GM21367 (cell line): ENCODE measurements at regions not wholly inside any gene's neighbourhood (a gene's known extent, or its start where the extent isn't known, plus 50 kb on each side); places are given as distances from the start of the nearest gene placed in this dataset.

ENCODE experiments used
- ATAC-seq: cut with Tn5 transposase; IDR thresholded peaks from one replicate; pipeline ENCODE4 v1.9.1; 2021; ENCODE audit not compliant: unreplicated experiment

GRCh38 chr1:87806379-87807094 lies 477.9 kb downstream of the LMO4 start:
- ATAC-seq = no peak

DNA sequence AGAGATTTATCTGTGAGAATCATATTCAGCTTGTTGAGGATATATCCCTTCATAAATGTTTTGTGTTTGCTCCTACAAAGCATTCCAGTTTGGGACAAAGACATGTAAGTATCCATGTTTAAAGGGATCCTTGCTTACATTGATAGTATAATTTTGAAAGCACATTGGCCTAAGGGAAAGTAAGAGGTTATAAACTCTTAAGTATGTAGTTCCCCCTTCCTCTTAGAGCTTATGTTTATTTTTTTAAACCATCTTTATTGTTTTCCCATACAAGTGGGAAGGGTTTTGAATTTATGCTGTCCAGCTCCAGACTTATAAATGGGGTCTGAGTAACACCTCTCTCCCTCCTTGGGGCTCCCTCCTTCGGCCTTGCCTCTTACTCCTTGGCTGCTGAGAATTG lies 481.5 kb downstream of the LMO4 start:
- ATAC-seq = no peak

GRCh38 chr1:87812871-87813577 lies 484.3 kb downstream of the LMO4 start:
- ATAC-seq = peak; percentile 76

- no peak for ATAC-seq
Measured at GRCh38 chr1:87814573-87814972, 485.9 kb downstream of the LMO4 start.

DNA sequence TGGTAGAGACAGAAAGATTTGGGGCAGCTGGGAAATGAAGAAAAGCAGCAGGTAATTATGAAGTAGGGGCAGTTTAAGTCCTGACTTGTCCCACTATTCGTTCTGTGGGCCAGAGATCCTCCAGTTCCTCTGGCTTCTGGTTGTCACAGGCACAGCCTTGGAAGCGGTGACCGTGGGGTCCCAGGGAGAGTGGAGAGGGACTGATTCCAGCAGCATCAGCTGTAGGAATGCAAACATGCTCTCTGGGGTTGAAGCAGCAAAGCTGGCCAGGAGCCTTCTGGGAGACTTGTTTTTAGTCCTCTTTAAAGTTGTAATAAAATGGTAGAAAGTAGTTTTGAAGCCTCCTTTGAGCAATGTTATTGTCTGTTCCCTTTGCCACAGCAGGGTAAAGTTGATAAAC lies 488.0 kb downstream of the LMO4 start:
- no peak for ATAC-seq

- ATAC-seq = no peak
Measured at GRCh38 chr1:87820668-87821334, 492.1 kb downstream of the LMO4 start.

DNA sequence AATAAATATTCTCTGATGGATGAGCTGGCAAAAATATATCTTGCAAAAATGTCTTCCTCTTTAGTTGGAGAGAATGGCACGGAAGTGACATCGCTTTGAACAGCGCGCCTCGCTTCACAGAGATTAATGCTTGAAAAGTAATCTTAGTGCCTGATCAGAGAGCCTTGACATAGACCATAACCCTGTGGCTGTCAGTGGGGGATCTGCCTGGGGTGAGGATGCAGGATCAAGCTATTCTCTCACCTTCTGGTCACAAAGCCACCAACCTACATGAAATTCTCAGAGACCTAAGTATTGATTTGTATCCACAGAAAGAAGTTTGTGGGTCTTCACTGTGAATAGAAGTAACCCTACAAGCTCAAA lies 492.6 kb downstream of the LMO4 start:
- ATAC-seq = no peak

- ATAC-seq = peak; percentile 95
Measured at GRCh38 chr1:87826681-87827251, 498.1 kb downstream of the LMO4 start.

DNA sequence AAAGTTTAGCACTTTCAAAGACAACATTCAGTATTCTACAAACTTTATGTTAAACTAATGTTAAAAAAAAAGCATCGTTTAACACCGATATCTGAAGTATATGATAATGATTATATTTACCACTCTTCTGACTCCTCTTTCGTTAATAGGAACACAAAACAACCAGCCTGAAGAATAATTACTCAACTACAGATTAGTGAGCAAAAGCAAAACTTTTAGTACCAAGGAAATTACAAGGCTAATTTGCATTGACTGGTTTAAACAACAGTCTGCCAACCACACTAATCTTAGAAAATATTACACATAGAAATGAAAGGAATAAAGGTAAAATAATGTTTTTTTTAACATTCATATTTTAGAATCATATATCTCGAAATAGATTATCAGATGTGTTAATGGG lies 500.7 kb downstream of the LMO4 start:
- ATAC-seq = no peak

DNA sequence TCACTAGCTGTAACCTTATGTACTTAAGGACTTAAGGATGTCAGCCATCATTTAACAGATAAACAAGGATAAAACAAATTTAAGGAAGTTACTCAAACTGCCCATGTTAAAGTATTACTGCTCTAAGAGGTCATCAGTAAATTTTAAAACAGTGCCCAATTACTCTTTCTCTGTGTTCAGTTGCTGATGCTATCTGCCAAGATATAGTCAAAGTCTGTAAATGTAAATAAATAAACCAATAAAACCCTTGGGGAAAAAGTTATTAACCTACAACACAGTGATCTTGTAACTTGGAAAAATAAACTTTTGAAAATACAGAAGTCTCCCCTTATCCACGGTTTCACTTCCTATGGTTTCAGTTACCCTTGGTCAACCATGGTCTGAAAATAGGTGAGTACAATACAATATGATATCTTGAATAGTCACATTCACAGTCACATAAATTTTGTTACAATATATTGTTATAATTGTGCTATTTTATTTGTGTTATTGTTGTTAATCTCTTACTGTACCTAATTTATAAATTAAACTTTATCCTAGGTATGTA lies 501.8 kb downstream of the LMO4 start:
- no peak for ATAC-seq

DNA sequence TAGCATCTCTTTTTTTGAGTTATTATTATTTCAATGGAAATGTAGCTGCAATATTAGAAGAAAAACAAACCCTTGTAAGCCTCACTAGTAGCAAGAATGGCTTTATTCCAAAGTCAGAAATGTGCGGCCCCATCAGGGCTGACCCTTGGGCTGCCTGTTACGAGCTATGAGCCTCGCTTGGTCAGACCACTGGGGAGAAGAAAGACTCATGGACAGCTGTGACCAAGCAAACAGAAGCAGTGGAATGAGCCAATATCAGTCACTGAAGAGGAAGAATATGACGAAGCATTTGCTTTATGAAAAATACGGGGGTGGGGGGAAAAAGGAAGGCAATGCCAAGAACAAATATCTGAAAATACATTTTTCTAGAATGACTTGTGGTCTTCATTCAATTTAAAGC lies 504.5 kb downstream of the LMO4 start:
- ATAC-seq = no peak

- no peak for ATAC-seq
Measured at GRCh38 chr1:87834151-87834550, 505.5 kb downstream of the LMO4 start.

DNA sequence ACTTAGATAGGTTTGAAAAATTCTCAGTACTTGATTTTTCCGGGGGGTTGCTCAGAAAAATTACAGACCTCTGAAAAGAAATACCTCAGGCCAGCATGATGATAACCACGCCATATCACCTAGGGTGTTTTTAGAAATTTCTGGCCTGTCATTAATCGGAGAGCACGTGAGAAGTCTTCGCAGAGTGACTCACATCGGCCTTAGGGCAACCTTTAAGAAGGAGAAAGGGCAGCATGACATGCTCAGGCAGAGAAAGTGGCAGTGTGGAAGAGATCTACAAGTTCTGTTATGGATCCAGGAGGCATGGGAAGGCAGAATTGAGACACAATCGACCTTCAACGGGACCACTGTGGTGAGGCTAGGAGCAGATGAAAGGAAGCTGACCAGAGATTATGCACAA lies 506.3 kb downstream of the LMO4 start:
- ATAC-seq = no peak

DNA sequence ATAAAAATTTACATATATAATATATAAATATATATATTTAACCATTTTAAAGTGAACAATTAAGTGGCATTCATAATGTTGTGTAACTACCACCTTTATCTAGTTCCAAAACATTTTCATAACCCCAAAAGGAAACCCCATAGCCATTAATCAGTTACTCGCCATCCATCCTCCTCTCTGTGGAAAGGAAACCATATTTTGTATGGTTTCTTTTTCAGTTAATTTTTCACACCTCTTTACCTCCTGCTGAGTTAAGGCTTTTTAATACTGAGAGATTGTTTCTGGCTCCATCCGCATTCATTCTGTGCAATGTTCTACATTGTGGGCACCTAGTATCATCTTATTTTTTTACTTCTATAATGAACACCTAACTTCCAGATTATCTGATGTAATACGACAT lies 512.1 kb downstream of the LMO4 start:
- ATAC-seq = peak; percentile 82

GRCh38 chr1:87841332-87841731 lies 512.7 kb downstream of the LMO4 start:
- ATAC-seq = no peak

- ATAC-seq = no peak
Measured at GRCh38 chr1:87842156-87842555, 513.5 kb downstream of the LMO4 start.

- no peak for ATAC-seq
Measured at GRCh38 chr1:87844251-87844650, 515.6 kb downstream of the LMO4 start.

- ATAC-seq = no peak
Measured at GRCh38 chr1:87851490-87851889, 522.8 kb downstream of the LMO4 start.

DNA sequence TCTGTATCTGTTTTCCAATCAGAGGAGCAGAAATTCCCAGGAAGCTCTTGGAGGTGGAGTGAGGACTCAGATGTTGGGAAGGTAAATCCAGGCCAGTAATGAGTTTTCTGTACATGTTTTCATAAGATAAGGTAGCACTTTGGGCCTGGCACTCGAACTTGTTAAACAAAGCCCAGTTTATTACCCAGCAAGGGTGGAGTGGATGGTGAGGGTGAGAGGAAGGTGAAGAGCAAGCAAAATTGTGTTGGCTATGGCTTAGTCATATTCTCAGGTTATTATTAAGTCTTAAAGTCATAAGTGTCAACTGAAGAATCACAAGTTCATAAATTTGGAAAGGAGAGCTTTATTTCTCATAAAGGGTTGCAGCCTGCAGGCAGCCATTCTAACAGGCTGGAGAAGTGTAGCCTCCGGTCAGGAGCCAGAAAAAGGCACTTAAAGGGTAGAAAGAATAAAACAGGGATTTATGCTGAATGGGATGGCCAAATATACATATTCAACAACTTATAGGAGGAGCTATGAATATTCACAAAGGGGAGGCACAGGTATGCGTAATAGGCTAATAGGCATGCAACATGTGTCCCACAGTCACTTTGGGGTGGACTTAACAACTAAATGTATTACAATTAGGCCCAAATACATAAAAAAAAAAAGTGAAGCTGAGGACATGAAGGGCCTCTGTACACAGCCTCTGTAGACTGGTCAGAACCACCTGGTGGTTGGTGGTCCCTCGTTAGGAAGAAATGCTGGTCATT lies 523.9 kb downstream of the LMO4 start:
- ATAC-seq = no peak

DNA sequence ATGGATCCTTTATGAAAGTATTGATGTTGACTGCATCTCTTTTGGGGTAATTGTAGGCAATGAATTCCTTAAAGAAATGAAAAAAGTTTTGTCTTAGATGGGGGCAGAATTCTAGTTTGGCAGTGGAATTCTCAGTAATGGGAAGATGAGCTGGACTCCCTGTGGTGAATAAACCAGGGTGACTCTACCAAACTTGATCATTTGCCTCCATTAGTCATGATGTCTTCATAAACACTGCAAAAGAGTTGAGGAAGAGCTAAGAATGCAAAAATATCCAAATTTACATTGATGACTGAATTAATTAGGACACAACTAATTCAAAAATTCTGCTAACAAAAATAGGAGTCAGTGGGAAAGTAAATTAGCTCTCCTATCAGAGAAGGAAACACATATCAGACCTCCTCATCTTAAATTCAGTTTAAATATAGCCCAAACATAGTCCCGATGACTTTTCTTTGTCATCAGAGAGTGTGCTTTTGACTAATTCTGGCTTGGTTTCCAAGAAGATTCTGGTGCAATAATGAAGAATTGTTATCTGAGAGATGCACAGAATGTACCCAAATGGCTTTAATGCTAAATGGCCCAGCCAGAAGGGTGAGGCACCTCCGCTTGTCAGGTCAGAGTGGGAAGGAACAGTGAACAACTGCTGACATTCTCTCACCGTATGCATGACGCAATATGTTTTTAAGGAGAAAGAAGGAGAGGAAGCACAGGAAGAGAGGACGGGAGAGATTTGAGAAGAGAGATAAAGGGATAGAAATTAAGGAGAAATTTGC lies 525.1 kb downstream of the LMO4 start:
- no peak for ATAC-seq
